ENCODE measurements at regions not wholly inside any gene's neighbourhood (a gene's known extent, or its start where the extent isn't known, plus 50 kb on each side); places are given as distances from the start of the nearest gene placed in this dataset.

GRCh38 chr6:85382541-85382940 is 67.3 kb upstream of the NT5E start:
- peaks cover 0 to 7% (median 5%) of the 10 kb centered on the region in 3 experiments; a peak in 5 of 7 replicates for H3K36me3 Mint-ChIP-seq (ENCODE audit: insufficient read depth in 1 of 3, low read depth in 3 of 3)
- Histone ChIP-seq H3K9ac (ENCODE audit: extremely low read depth, insufficient read length, low read length) (no peak overlapping the region), H2BK5ac (ENCODE audit: insufficient read length, low read length) (no peak overlapping the region), H4K20me1 (ENCODE audit: control insufficient read depth, insufficient read depth, insufficient read length) (no peaks in the 10 kb centered on the region), H3K79me1 (ENCODE audit: insufficient read depth, low read depth, low read length, poor library complexity, severe bottlenecking) (no peaks in the 10 kb centered on the region), H3K27ac (ENCODE audit: insufficient read length, low read depth, low read length) (no peak overlapping the region), H4K8ac (replicated peaks; ENCODE audit: insufficient read length, low read depth, low read length) (no peak overlapping the region), H3T11ph (ENCODE audit: low read length) (no peak overlapping the region), H3K79me2 (ENCODE audit: insufficient read depth, low read length) (no peaks in the 10 kb centered on the region), H3K4ac (ENCODE audit: low read depth, low read length) (no peak overlapping the region), H2AFZ (ENCODE audit: low read length) (no peak overlapping the region), H3K4me1 (ENCODE audit: insufficient read depth, low read length) (no peaks in the 10 kb centered on the region), H2BK120ac (ENCODE audit: low read depth, low read length, poor library complexity, severe bottlenecking) (no peak overlapping the region), H3K14ac (ENCODE audit: insufficient read depth, low read length) (no peak overlapping the region), H2BK12ac (ENCODE audit: insufficient read length, low read depth, low read length) (no peak overlapping the region), H3K27me3 (ENCODE audit: insufficient read depth, low read length) (no peaks in the 10 kb centered on the region), H3K23me2 (ENCODE audit: insufficient read length, low read depth, low read length, poor library complexity, severe bottlenecking) (no peaks in the 10 kb centered on the region), H3K9me3 (ENCODE audit: control insufficient read depth, low read depth, low read length) (no peaks in the 10 kb centered on the region), H4K91ac (ENCODE audit: insufficient read length, low read depth, low read length) (no peak overlapping the region), H2AK5ac (ENCODE audit: insufficient read length, low read length) (no peak overlapping the region), H3K56ac (ENCODE audit: insufficient read length, low read depth, low read length) (no peak overlapping the region), H3K4me2 (ENCODE audit: insufficient read depth, insufficient read length, low read length) (no peak overlapping the region), H2BK20ac (ENCODE audit: low read depth, low read length, poor library complexity, severe bottlenecking) (no peak overlapping the region), H2BK15ac (ENCODE audit: low read depth, low read length) (no peak overlapping the region), H3K18ac (ENCODE audit: insufficient read length, low read depth, low read length) (no peak overlapping the region), H4K5ac (ENCODE audit: insufficient read length, low read depth, low read length) (no peak overlapping the region), H3K23ac (ENCODE audit: insufficient read length, low read depth, low read length) (no peak overlapping the region)
- no peak for DNase-seq
- H3K27me3 Mint-ChIP-seq (ENCODE audit: low read depth), result no peaks in the 10 kb centered on the region
- no peak overlapping the region for H3K4me3 Mint-ChIP-seq
- no peak overlapping the region; a peak in 1 of 7 replicates for H3K27ac Mint-ChIP-seq
- TF ChIP-seq CTCF (conservative IDR thresholded peaks at IDR 0.05), result no peak
- no peaks in the 10 kb centered on the region for H3K4me1 Mint-ChIP-seq
- H3K9me3 Mint-ChIP-seq, result peaks cover 10 to 18% of the 10 kb centered on the region in 2 experiments
- no CpG with 5 or more reads among the region's 5 CpGs for WGBS (ENCODE audit: extremely low coverage, insufficient read length, low lambda C conversion rate)

Measured in H9 (cell line).